HepG2 (cell line): ENCODE measurements at regions not wholly inside any gene's neighbourhood (a gene's known extent, or its start where the extent isn't known, plus 50 kb on each side); places are given as distances from the start of the nearest gene placed in this dataset.

Source experiments
- ATAC-seq: fragments of 200-7000 bp; cut with Tn5 transposase; 3 replicates; pipeline ENCODE4 v1.9.1; 2020; ENCODE audit warnings: mild to moderate bottlenecking, moderate library complexity
- BruUV-seq: library from RNA; stranded (reverse); fragments of 400-500 nt; replicated peaks from 2 replicates; lab custom pipeline; 2021; lab: Mats Ljungman, UMichigan
- CTCF ChIA-PET: fragments of 300-600 bp; formaldehyde crosslinking; extraction: SDS; loops from one replicate; lab custom pipeline; 2021; ENCODE audit warnings: low total read pairs, inconsistent platforms, low intra/inter-chr PET ratio; lab: Yijun Ruan, JAX
- POLR2A ChIA-PET: fragments of 350-600 bp; sonication (Branson Sonifier 250); formaldehyde crosslinking; loops from one replicate; lab custom pipeline; 2020; ENCODE audit warnings: antibody characterized with exemption, inconsistent platforms; lab: Yijun Ruan, JAX
- DNase-seq: peaks from one replicate; pipeline ENCODE4 v3.0.0-alpha.2; 2015; ENCODE audit warnings: low spot score
- FAIRE-seq: peaks from 3 replicates; lab custom pipeline; 2011; peaks lifted over from hg19 to GRCh38; lab: Jason Lieb, UNC
- H2AFZ ChIP-seq: one replicate; pipeline ENCODE4 v1.6.1; 2011; ENCODE audit warnings: low read length, inconsistent platforms
- H3K27ac ChIP-seq: fragments of 300-600 bp; 3 replicates; pipeline ENCODE4 v1.8.0; 2011; ENCODE audit warnings: mixed run types, mild to moderate bottlenecking, mixed read lengths, low read length, inconsistent platforms; ENCODE audit not compliant: insufficient read depth; ENCODE audit errors: extremely low read length
- H3K27me3 ChIP-seq, 2 experiments: fragments of 200-600 bp in 1 of 2; 2 replicates in 1 of 2; 3 replicates in 1 of 2; pipeline versions ENCODE4 v1.6.0 to v1.8.0; 2011; ENCODE audit warnings: low read length in 2 of 2, mild to moderate bottlenecking in 2 of 2, moderate library complexity in 2 of 2, inconsistent platforms in 1 of 2; ENCODE audit not compliant: insufficient read depth in 2 of 2, control insufficient read depth in 1 of 2
- H3K36me3 ChIP-seq, 2 experiments: fragments of 200-600 bp in 1 of 2; replicated peaks in 1 of 2; 2 replicates in 1 of 2; 3 replicates in 1 of 2; pipeline versions ENCODE4 v1.5.1 to v1.8.0; 2011; ENCODE audit warnings: low read length in 2 of 2, inconsistent platforms in 1 of 2; ENCODE audit not compliant: insufficient read depth in 2 of 2, control insufficient read depth in 1 of 2
- H3K4me1 ChIP-seq: 2 replicates; pipeline ENCODE4 v1.5.1; 2012; ENCODE audit warnings: low read length, inconsistent platforms; ENCODE audit not compliant: insufficient read depth
- H3K4me2 ChIP-seq: 2 replicates; pipeline ENCODE4 v1.6.0; 2011; ENCODE audit warnings: low read depth, low read length, inconsistent platforms
- H3K4me3 ChIP-seq, 3 experiments: fragments of 200-600 bp in 1 of 3; sonication (generic), shearing (Covaris generic) in 1 of 3; replicated peaks in 1 of 3; 2 replicates each; pipeline ENCODE4 v1.5.1; 2011 to 2016; ENCODE audit warnings: low read length in 3 of 3, inconsistent platforms in 2 of 3, low read depth in 2 of 3, mild to moderate bottlenecking in 2 of 3, control low read depth in 1 of 3, mixed read lengths in 1 of 3; ENCODE audit not compliant: insufficient read depth in 1 of 3
- H3K79me2 ChIP-seq: one replicate; pipeline ENCODE4 v1.6.1; 2011; ENCODE audit warnings: low read length, inconsistent platforms; ENCODE audit not compliant: insufficient read depth
- H3K9ac ChIP-seq: 2 replicates; pipeline ENCODE4 v1.6.0; 2011; ENCODE audit warnings: mild to moderate bottlenecking, low read depth, low read length, inconsistent platforms; ENCODE audit not compliant: insufficient read depth
- H3K9me3 ChIP-seq: 2 replicates; pipeline ENCODE4 v1.5.1; 2012; ENCODE audit warnings: mild to moderate bottlenecking, low read length
- H4K20me1 ChIP-seq: 2 replicates; pipeline ENCODE4 v1.6.0; 2011; ENCODE audit warnings: inconsistent platforms, mild to moderate bottlenecking, low read length, moderate library complexity; ENCODE audit not compliant: insufficient read depth
- ARID2 ChIP-seq: sonication (generic); formaldehyde crosslinking; IDR thresholded peaks from 2 replicates; pipeline ENCODE4 v1.8.1; 2022; ENCODE audit warnings: mild to moderate bottlenecking, missing genetic modification reagents, borderline replicate concordance
- ATF7 ChIP-seq, 2 experiments: fragments of 450-650 bp in 1 of 2; sonication (generic) in 1 of 2; formaldehyde crosslinking in 1 of 2; IDR thresholded peaks; 2 replicates each; pipeline versions ENCODE4 v1.4.0 to v1.6.1; 2016 to 2020; ENCODE audit warnings: antibody characterized with exemption in 1 of 2, mild to moderate bottlenecking in 1 of 2, missing genetic modification reagents in 1 of 2
- CREB1 ChIP-seq, 2 experiments: fragments of 450-650 bp in 1 of 2; IDR thresholded peaks; 2 replicates each; pipeline ENCODE4 v1.6.1; 2016 to 2017; ENCODE audit warnings: control low read depth in 1 of 2, mild to moderate bottlenecking in 1 of 2, missing compliant biosample characterization in 1 of 2, missing genetic modification characterization in 1 of 2
- DNMT3B ChIP-seq: conservative IDR thresholded peaks from 2 replicates; pipeline ENCODE4 v1.6.1; 2016; ENCODE audit warnings: missing biosample characterization, control low read depth
- GLI4 ChIP-seq: sonication (generic); formaldehyde crosslinking; IDR thresholded peaks from 2 replicates; pipeline ENCODE4 v1.5.1; 2020; ENCODE audit warnings: missing genetic modification reagents, mild to moderate bottlenecking, moderate library complexity, borderline replicate concordance
- KLF12 ChIP-seq: sonication (generic); formaldehyde crosslinking; IDR thresholded peaks from 2 replicates; pipeline ENCODE4 v1.4.0; 2020; ENCODE audit warnings: missing genetic modification reagents, borderline replicate concordance
- PAXIP1 ChIP-seq: sonication (generic); formaldehyde crosslinking; conservative IDR thresholded peaks from 2 replicates; pipeline ENCODE4 v1.4.0; 2020; ENCODE audit warnings: mild to moderate bottlenecking, missing genetic modification reagents, moderate library complexity
- RBFOX2 ChIP-seq: fragments of 200-400 bp; formaldehyde crosslinking; IDR thresholded peaks from 2 replicates; pipeline ENCODE4 v1.6.1; 2017; ENCODE audit warnings: low read depth, mild to moderate bottlenecking, low read length
- RBM39 ChIP-seq: fragments of 200-400 bp; formaldehyde crosslinking; IDR thresholded peaks from one replicate; pipeline ENCODE4 v1.6.1; 2018; ENCODE audit warnings: antibody characterized with exemption, mild to moderate bottlenecking, low read depth, low read length; ENCODE audit not compliant: poor library complexity, severe bottlenecking
- RNF2 ChIP-seq: fragments of 450-650 bp; conservative IDR thresholded peaks from 2 replicates; pipeline ENCODE4 v1.6.1; 2016; ENCODE audit warnings: low read depth
- SMARCE1 ChIP-seq: fragments of 450-650 bp; IDR thresholded peaks from 2 replicates; pipeline ENCODE4 v1.6.1; 2017; ENCODE audit warnings: borderline replicate concordance
- ZBTB33 ChIP-seq: sonication (generic); formaldehyde crosslinking; IDR thresholded peaks from 2 replicates; pipeline ENCODE4 v1.4.0; 2020; ENCODE audit warnings: missing genetic modification reagents
- ZFX ChIP-seq: sonication (generic); formaldehyde crosslinking; IDR thresholded peaks from 2 replicates; pipeline ENCODE4 v1.4.0; 2020; ENCODE audit warnings: mild to moderate bottlenecking, low read depth, missing genetic modification reagents, moderate library complexity
- ZNF331 ChIP-seq: sonication (generic); formaldehyde crosslinking; IDR thresholded peaks from 2 replicates; pipeline ENCODE4 v1.4.0; 2020; ENCODE audit warnings: missing genetic modification reagents
- ZNF512B ChIP-seq: sonication (generic); formaldehyde crosslinking; IDR thresholded peaks from 2 replicates; pipeline ENCODE4 v1.5.1; 2020; ENCODE audit warnings: missing genetic modification reagents, mild to moderate bottlenecking, borderline replicate concordance
- ZNF740 ChIP-seq: sonication (generic); formaldehyde crosslinking; IDR thresholded peaks from 2 replicates; pipeline ENCODE4 v1.4.0; 2020; ENCODE audit warnings: missing genetic modification reagents
- ZNF780A ChIP-seq: sonication (generic); formaldehyde crosslinking; IDR thresholded peaks from 2 replicates; pipeline ENCODE4 v1.8.0; 2022; ENCODE audit warnings: mild to moderate bottlenecking, missing genetic modification reagents, moderate library complexity
- WGBS: methylation state at CpG from one replicate; pipeline ENCODE4 v1.1.6; 2017; ENCODE audit warnings: low lambda C conversion rate; 5-methylcytosine and 5-hydroxymethylcytosine counted together
- in situ Hi-C: cut with HindIII; loops from 2 replicates; pipeline ENCODE4 v1.10.0; 2017; ENCODE audit warnings: low pct_unique_long_range_greater_than_20kb; ENCODE audit not compliant: extremely low pct_ligation_motif_present
- intact Hi-C: fragments of 100-400 bp; cut with micrococcal nuclease; formaldehyde crosslinking; loops from one replicate; pipeline ENCODE4 v1.10.0; 2022; ENCODE audit not compliant: unreplicated experiment

GRCh38 chr9:16170119-16170518 is 617.3 kb downstream of the CCDC171 start:
- 40% methylated on average over 3 of the region's 3 CpGs for WGBS
- ATAC-seq, result no peak
- in situ Hi-C loops, result no loop called here

More at GRCh38 chr9:16170119-16170518, 617.3 kb downstream of the CCDC171 start:
- no peak overlapping the region for H3K4me2 ChIP-seq
- intact Hi-C loops, result no loop called here
- FAIRE-seq (no peak), DNase-seq (no peak)
- H3K79me2 ChIP-seq, result no peaks in the 10 kb centered on the region
- BruUV-seq, result no TSS peak
- no peaks in the 10 kb centered on the region for H3K27me3 ChIP-seq
- H2AFZ ChIP-seq, result no peak overlapping the region
- H4K20me1 ChIP-seq, result no peaks in the 10 kb centered on the region
- H3K27ac ChIP-seq, result no peak overlapping the region
- ChIA-PET POLR2A (no interaction called here), CTCF (no interaction called here)
- no peaks in the 10 kb centered on the region for H3K9me3 ChIP-seq
- H3K36me3 ChIP-seq, result no peaks in the 10 kb centered on the region
- TF ChIP-seq CREB1 (IDR thresholded peaks at IDR 0.05) (peak; percentile 56; the same call in 1 of the 2 replicates), CREB1 (CRISPR knock-in tag; IDR thresholded peaks at IDR 0.05) (no peak), DNMT3B (no peak), SMARCE1 (no peak), ZBTB33 (no peak), GLI4 (CRISPR knock-in tag) (no peak), ARID2 (CRISPR knock-in tag) (no peak), KLF12 (no peak), ATF7 (IDR thresholded peaks at IDR 0.05) (peak; percentile 92), ATF7 (CRISPR knock-in tag; IDR thresholded peaks at IDR 0.05) (no peak), PAXIP1 (CRISPR knock-in tag) (no peak), RNF2 (no peak), ZNF780A (CRISPR knock-in tag) (no peak), ZNF740 (CRISPR knock-in tag) (no peak), ZFX (CRISPR knock-in tag) (no peak), RBFOX2 (no peak), ZNF512B (no peak), ZNF331 (no peak), RBM39 (no peak)
- H3K9ac ChIP-seq, result no peak overlapping the region
- no peaks in the 10 kb centered on the region for H3K4me1 ChIP-seq
- no peak overlapping the region for H3K4me3 ChIP-seq
